HepG2 (cell line): ENCODE measurements at regions not wholly inside any gene's neighbourhood (a gene's known extent, or its start where the extent isn't known, plus 50 kb on each side); places are given as distances from the start of the nearest gene placed in this dataset.

Experiments used
- ATAC-seq: fragments of 200-7000 bp; cut with Tn5 transposase; 3 replicates; pipeline ENCODE4 v1.9.1; 2020; ENCODE audit warnings: mild to moderate bottlenecking, moderate library complexity
- BruUV-seq: library from RNA; stranded (reverse); fragments of 400-500 nt; replicated peaks from 2 replicates; lab custom pipeline; 2021; lab: Mats Ljungman, UMichigan
- CTCF ChIA-PET: fragments of 300-600 bp; formaldehyde crosslinking; extraction: SDS; loops from one replicate; lab custom pipeline; 2021; ENCODE audit warnings: low total read pairs, inconsistent platforms, low intra/inter-chr PET ratio; lab: Yijun Ruan, JAX
- POLR2A ChIA-PET: fragments of 350-600 bp; sonication (Branson Sonifier 250); formaldehyde crosslinking; loops from one replicate; lab custom pipeline; 2020; ENCODE audit warnings: antibody characterized with exemption, inconsistent platforms; lab: Yijun Ruan, JAX
- DNase-seq: peaks from one replicate; pipeline ENCODE4 v3.0.0-alpha.2; 2015; ENCODE audit warnings: low spot score
- FAIRE-seq: peaks from 3 replicates; lab custom pipeline; 2011; peaks lifted over from hg19 to GRCh38; lab: Jason Lieb, UNC
- H2AFZ ChIP-seq: one replicate; pipeline ENCODE4 v1.6.1; 2011; ENCODE audit warnings: low read length, inconsistent platforms
- H3K27ac ChIP-seq: fragments of 300-600 bp; 3 replicates; pipeline ENCODE4 v1.8.0; 2011; ENCODE audit warnings: mixed run types, mild to moderate bottlenecking, mixed read lengths, low read length, inconsistent platforms; ENCODE audit not compliant: insufficient read depth; ENCODE audit errors: extremely low read length
- H3K27me3 ChIP-seq, 2 experiments: fragments of 200-600 bp in 1 of 2; 2 replicates in 1 of 2; 3 replicates in 1 of 2; pipeline versions ENCODE4 v1.6.0 to v1.8.0; 2011; ENCODE audit warnings: low read length in 2 of 2, mild to moderate bottlenecking in 2 of 2, moderate library complexity in 2 of 2, inconsistent platforms in 1 of 2; ENCODE audit not compliant: insufficient read depth in 2 of 2, control insufficient read depth in 1 of 2
- H3K36me3 ChIP-seq, 2 experiments: fragments of 200-600 bp in 1 of 2; replicated peaks in 1 of 2; 2 replicates in 1 of 2; 3 replicates in 1 of 2; pipeline versions ENCODE4 v1.5.1 to v1.8.0; 2011; ENCODE audit warnings: low read length in 2 of 2, inconsistent platforms in 1 of 2; ENCODE audit not compliant: insufficient read depth in 2 of 2, control insufficient read depth in 1 of 2
- H3K4me1 ChIP-seq: 2 replicates; pipeline ENCODE4 v1.5.1; 2012; ENCODE audit warnings: low read length, inconsistent platforms; ENCODE audit not compliant: insufficient read depth
- H3K4me2 ChIP-seq: 2 replicates; pipeline ENCODE4 v1.6.0; 2011; ENCODE audit warnings: low read depth, low read length, inconsistent platforms
- H3K4me3 ChIP-seq, 3 experiments: fragments of 200-600 bp in 1 of 3; sonication (generic), shearing (Covaris generic) in 1 of 3; replicated peaks in 1 of 3; 2 replicates each; pipeline ENCODE4 v1.5.1; 2011 to 2016; ENCODE audit warnings: low read length in 3 of 3, inconsistent platforms in 2 of 3, low read depth in 2 of 3, mild to moderate bottlenecking in 2 of 3, control low read depth in 1 of 3, mixed read lengths in 1 of 3; ENCODE audit not compliant: insufficient read depth in 1 of 3
- H3K79me2 ChIP-seq: one replicate; pipeline ENCODE4 v1.6.1; 2011; ENCODE audit warnings: low read length, inconsistent platforms; ENCODE audit not compliant: insufficient read depth
- H3K9ac ChIP-seq: 2 replicates; pipeline ENCODE4 v1.6.0; 2011; ENCODE audit warnings: mild to moderate bottlenecking, low read depth, low read length, inconsistent platforms; ENCODE audit not compliant: insufficient read depth
- H3K9me3 ChIP-seq: 2 replicates; pipeline ENCODE4 v1.5.1; 2012; ENCODE audit warnings: mild to moderate bottlenecking, low read length
- H4K20me1 ChIP-seq: 2 replicates; pipeline ENCODE4 v1.6.0; 2011; ENCODE audit warnings: inconsistent platforms, mild to moderate bottlenecking, low read length, moderate library complexity; ENCODE audit not compliant: insufficient read depth
- EP300 ChIP-seq, 3 experiments: sonication (generic) in 1 of 3; formaldehyde crosslinking in 1 of 3; IDR thresholded peaks; 2 replicates each; pipeline versions ENCODE4 v1.5.1 to v1.6.1; 2011 to 2020; ENCODE audit warnings: low read depth in 2 of 3, low read length in 2 of 3, borderline replicate concordance in 1 of 3, improper control_type of control experiment in 1 of 3, mild to moderate bottlenecking in 1 of 3, missing genetic modification reagents in 1 of 3, moderate library complexity in 1 of 3
- HNRNPH1 ChIP-seq: fragments of 200-400 bp; formaldehyde crosslinking; optimal IDR thresholded peaks from 2 replicates; pipeline ENCODE3; 2017; ENCODE audit warnings: mild to moderate bottlenecking, low read depth, low read length
- MLLT10 ChIP-seq: sonication (generic); formaldehyde crosslinking; IDR thresholded peaks from 2 replicates; pipeline ENCODE4 v1.4.0; 2020; ENCODE audit warnings: missing genetic modification reagents
- NKX3-1 ChIP-seq: sonication (generic); formaldehyde crosslinking; IDR thresholded peaks from 2 replicates; pipeline ENCODE4 v1.5.0; 2020; ENCODE audit warnings: missing genetic modification reagents
- PHB2 ChIP-seq: fragments of 450-650 bp; IDR thresholded peaks from 2 replicates; pipeline ENCODE4 v1.6.1; 2018; ENCODE audit not compliant: partially characterized antibody
- PLRG1 ChIP-seq: fragments of 450-650 bp; conservative IDR thresholded peaks from 2 replicates; pipeline ENCODE4 v1.6.1; 2016
- POLR2A ChIP-seq, 2 experiments: IDR thresholded peaks; 2 replicates each; pipeline ENCODE4 v1.6.1; 2011; ENCODE audit warnings: low read depth in 2 of 2, low read length in 2 of 2, mild to moderate bottlenecking in 1 of 2, moderate library complexity in 1 of 2; ENCODE audit not compliant: insufficient read depth in 1 of 2
- RBM39 ChIP-seq: fragments of 200-400 bp; formaldehyde crosslinking; IDR thresholded peaks from one replicate; pipeline ENCODE4 v1.6.1; 2018; ENCODE audit warnings: antibody characterized with exemption, mild to moderate bottlenecking, low read depth, low read length; ENCODE audit not compliant: poor library complexity, severe bottlenecking
- SOX5 ChIP-seq: IDR thresholded peaks from 2 replicates; pipeline ENCODE4 v1.6.1; 2016; ENCODE audit warnings: borderline replicate concordance
- TBL1XR1 ChIP-seq: fragments of 150-350 bp; IDR thresholded peaks from 2 replicates; pipeline ENCODE4 v1.6.1; 2014; ENCODE audit warnings: borderline replicate concordance, low read length; ENCODE audit not compliant: partially characterized antibody
- ZBTB8A ChIP-seq: sonication (generic); formaldehyde crosslinking; IDR thresholded peaks from 2 replicates; pipeline ENCODE4 v1.4.0; 2020; ENCODE audit warnings: mild to moderate bottlenecking, low read depth, missing genetic modification reagents, borderline replicate concordance
- ZNF33B ChIP-seq: sonication (generic); formaldehyde crosslinking; IDR thresholded peaks from 2 replicates; pipeline ENCODE4 v1.5.1; 2020; ENCODE audit warnings: mild to moderate bottlenecking, missing genetic modification reagents
- ZNF629 ChIP-seq: sonication (generic); formaldehyde crosslinking; conservative IDR thresholded peaks from 2 replicates; pipeline ENCODE4 v1.5.0; 2020; ENCODE audit warnings: missing genetic modification reagents
- WGBS: methylation state at CpG from one replicate; pipeline ENCODE4 v1.1.6; 2017; ENCODE audit warnings: low lambda C conversion rate; 5-methylcytosine and 5-hydroxymethylcytosine counted together
- in situ Hi-C: cut with HindIII; loops from 2 replicates; pipeline ENCODE4 v1.10.0; 2017; ENCODE audit warnings: low pct_unique_long_range_greater_than_20kb; ENCODE audit not compliant: extremely low pct_ligation_motif_present
- intact Hi-C: fragments of 100-400 bp; cut with micrococcal nuclease; formaldehyde crosslinking; loops from one replicate; pipeline ENCODE4 v1.10.0; 2022; ENCODE audit not compliant: unreplicated experiment
- TF ChIP-seq, protein P1 (sequence below): sonication (generic); formaldehyde crosslinking; IDR thresholded peaks from 2 replicates; pipeline ENCODE4 v1.4.0; 2020; ENCODE audit warnings: mild to moderate bottlenecking, missing genetic modification reagents
- TF ChIP-seq, protein P2 (sequence below): sonication (generic); formaldehyde crosslinking; IDR thresholded peaks from 2 replicates; pipeline ENCODE4 v1.5.0; 2020; ENCODE audit warnings: missing genetic modification reagents, mild to moderate bottlenecking, borderline replicate concordance
- TF ChIP-seq, protein P3 (sequence below): sonication (generic); formaldehyde crosslinking; IDR thresholded peaks from 2 replicates; pipeline ENCODE4 v1.5.1; 2020; ENCODE audit warnings: missing genetic modification reagents, mild to moderate bottlenecking, borderline replicate concordance

DNA sequence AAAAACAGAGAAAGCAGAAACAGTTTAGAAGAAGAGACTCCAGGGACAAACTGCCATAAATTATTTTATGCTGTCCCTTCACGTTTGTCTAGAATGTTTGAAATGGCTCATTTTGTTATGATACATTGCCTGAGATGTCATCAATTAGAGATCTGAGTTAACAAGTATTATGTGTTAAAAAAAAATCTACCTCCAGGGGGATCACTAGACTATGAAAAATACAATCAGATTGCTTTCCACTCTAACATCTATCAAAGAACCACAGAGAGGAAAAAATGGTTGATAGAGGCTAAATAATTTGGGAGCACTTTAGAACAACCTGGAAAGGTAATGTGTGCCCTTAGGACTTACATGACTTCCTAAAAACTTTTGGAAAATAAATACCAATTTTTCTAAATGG lies 103.8 kb upstream of the CCDC150 start:
- TF ChIP-seq, protein P1, sequence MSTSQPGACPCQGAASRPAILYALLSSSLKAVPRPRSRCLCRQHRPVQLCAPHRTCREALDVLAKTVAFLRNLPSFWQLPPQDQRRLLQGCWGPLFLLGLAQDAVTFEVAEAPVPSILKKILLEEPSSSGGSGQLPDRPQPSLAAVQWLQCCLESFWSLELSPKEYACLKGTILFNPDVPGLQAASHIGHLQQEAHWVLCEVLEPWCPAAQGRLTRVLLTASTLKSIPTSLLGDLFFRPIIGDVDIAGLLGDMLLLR: no peak
- TF ChIP-seq, all 625 proteins: peak for 0
- Histone ChIP-seq H3K36me3 (no peaks in the 10 kb centered on the region), H3K9ac (no peak overlapping the region), H2AFZ (no peak overlapping the region), H4K20me1 (no peaks in the 10 kb centered on the region), H3K27ac (no peak overlapping the region), H3K4me2 (no peak overlapping the region), H3K4me3 (no peak overlapping the region), H3K4me1 (no peaks in the 10 kb centered on the region), H3K79me2 (no peaks in the 10 kb centered on the region), H3K27me3 (peaks cover 0 to 21% of the 10 kb centered on the region in 2 experiments; a peak in 3 of 5 replicates), H3K9me3 (no peaks in the 10 kb centered on the region)
- BruUV-seq: no TSS peak
- CTCF ChIA-PET: no interaction called here
- FAIRE-seq (no peak), DNase-seq (no peak), ATAC-seq (no peak)
- 0% methylated on average over 1 of the region's 1 CpG for WGBS
- intact Hi-C loops: no loop called here
- POLR2A ChIA-PET: no interaction called here
- in situ Hi-C loops: no loop called here

DNA sequence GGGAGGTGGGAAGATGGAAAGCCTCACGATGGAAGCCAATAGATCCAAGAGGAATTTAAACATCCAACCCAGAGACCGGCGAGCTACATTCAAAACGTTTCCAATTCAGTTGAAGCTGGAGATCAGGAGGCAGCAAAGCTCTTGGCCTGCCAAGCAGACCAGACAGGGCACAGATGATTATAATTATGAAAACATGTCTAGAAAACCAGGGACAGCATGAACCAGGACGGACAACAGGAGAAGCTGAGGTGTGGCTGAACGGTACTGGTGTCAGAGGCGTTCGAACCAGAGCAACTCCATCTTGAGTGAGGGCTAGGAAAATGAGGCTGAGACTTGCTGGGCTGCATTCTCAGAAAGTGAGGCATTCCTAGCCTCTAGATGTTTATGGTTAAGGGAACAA lies 102.2 kb upstream of the CCDC150 start:
- no TSS peak for BruUV-seq
- H3K4me3 ChIP-seq: no peak overlapping the region
- ChIA-PET POLR2A (no interaction called here), CTCF (no interaction called here)
- no peak for TF ChIP-seq SOX5 (CRISPR knock-in tag)
- no peak for TF ChIP-seq POLR2A (IDR thresholded peaks at IDR 0.05; ENCODE audit: insufficient read depth in 1 of 2, low read depth in 2 of 2, low read length in 2 of 2)
- no peak for TF ChIP-seq ZBTB8A (CRISPR knock-in tag)
- no peak for TF ChIP-seq EP300 (IDR thresholded peaks at IDR 0.05; ENCODE audit: low read depth in 2 of 2, low read length in 2 of 2)
- no peak for TF ChIP-seq EP300 (CRISPR knock-in tag; IDR thresholded peaks at IDR 0.05; ENCODE audit: borderline replicate concordance)
- TF ChIP-seq, protein P2, sequence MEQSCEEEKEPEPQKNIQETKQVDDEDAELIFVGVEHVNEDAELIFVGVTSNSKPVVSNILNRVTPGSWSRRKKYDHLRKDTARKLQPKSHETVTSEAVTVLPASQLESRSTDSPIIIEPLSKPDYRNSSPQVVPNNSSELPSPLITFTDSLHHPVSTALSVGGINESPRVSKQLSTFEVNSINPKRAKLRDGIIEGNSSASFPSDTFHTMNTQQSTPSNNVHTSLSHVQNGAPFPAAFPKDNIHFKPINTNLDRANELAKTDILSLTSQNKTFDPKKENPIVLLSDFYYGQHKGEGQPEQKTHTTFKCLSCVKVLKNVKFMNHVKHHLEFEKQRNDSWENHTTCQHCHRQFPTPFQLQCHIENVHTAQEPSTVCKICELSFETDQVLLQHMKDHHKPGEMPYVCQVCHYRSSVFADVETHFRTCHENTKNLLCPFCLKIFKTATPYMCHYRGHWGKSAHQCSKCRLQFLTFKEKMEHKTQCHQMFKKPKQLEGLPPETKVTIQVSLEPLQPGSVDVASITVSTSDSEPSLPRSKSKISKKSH: no peak
- TF ChIP-seq ZNF629 (CRISPR knock-in tag): no peak
- no peak for TF ChIP-seq RBM39
- TF ChIP-seq PHB2: no peak
- TF ChIP-seq ZNF33B (CRISPR knock-in tag): no peak
- no peak for TF ChIP-seq NKX3-1 (CRISPR knock-in tag)
- no peak for TF ChIP-seq PLRG1
- TF ChIP-seq HNRNPH1: no peak
- TF ChIP-seq, protein P3, sequence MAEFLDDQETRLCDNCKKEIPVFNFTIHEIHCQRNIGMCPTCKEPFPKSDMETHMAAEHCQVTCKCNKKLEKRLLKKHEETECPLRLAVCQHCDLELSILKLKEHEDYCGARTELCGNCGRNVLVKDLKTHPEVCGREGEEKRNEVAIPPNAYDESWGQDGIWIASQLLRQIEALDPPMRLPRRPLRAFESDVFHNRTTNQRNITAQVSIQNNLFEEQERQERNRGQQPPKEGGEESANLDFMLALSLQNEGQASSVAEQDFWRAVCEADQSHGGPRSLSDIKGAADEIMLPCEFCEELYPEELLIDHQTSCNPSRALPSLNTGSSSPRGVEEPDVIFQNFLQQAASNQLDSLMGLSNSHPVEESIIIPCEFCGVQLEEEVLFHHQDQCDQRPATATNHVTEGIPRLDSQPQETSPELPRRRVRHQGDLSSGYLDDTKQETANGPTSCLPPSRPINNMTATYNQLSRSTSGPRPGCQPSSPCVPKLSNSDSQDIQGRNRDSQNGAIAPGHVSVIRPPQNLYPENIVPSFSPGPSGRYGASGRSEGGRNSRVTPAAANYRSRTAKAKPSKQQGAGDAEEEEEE (CRISPR knock-in tag): no peak
- no peak for TF ChIP-seq TBL1XR1
- no peak for TF ChIP-seq MLLT10 (CRISPR knock-in tag)
- WGBS: 27% methylated on average over 8 of the region's 8 CpGs
- intact Hi-C loops (no loop called here), in situ Hi-C loops (no loop called here)
- no peaks in the 10 kb centered on the region for H4K20me1 ChIP-seq
- no peaks in the 10 kb centered on the region for H3K36me3 ChIP-seq
- H3K9ac ChIP-seq: no peak overlapping the region
- no peaks in the 10 kb centered on the region for H3K4me1 ChIP-seq
- ATAC-seq (no peak), DNase-seq (no peak), FAIRE-seq (no peak)
- no peak overlapping the region for H3K4me2 ChIP-seq
- H3K79me2 ChIP-seq: no peaks in the 10 kb centered on the region
- H3K27ac ChIP-seq: no peak overlapping the region
- H3K27me3 ChIP-seq: peaks cover 0 to 21% of the 10 kb centered on the region in 2 experiments; a peak in 3 of 5 replicates
- H3K9me3 ChIP-seq: no peaks in the 10 kb centered on the region
- H2AFZ ChIP-seq: no peak overlapping the region
